CD4-positive, CD25-positive, alpha-beta regulatory T cell (primary cell): ENCODE measurements at regions not wholly inside any gene's neighbourhood (a gene's known extent, or its start where the extent isn't known, plus 50 kb on each side); places are given as distances from the start of the nearest gene placed in this dataset.

Experiments
- ATAC-seq, 2 donors: fragments of 150-1000 bp; cut with Tn5 transposase; one replicate each; pipeline ENCODE4 v1.10.0; 2021; ENCODE audit warnings: low read depth in 2 of 2, moderate number of reproducible peaks in 2 of 2, moderate library complexity in 1 of 2
- DNase-seq, 3 donors: peaks; one replicate each; pipeline versions ENCODE4 v3.0.0 to v3.0.0-alpha.2; 2012 to 2022; ENCODE audit warnings: mixed read lengths in 1 of 3
- H3K27ac ChIP-seq: one replicate; pipeline ENCODE4 v1.7.0; 2013; ENCODE audit warnings: mild to moderate bottlenecking, low read length; ENCODE audit not compliant: insufficient read depth, poor library complexity, severe bottlenecking
- H3K27me3 ChIP-seq: one replicate; pipeline ENCODE4 v1.7.0; 2013; ENCODE audit warnings: low read length; ENCODE audit not compliant: control insufficient read depth, insufficient read depth
- H3K36me3 ChIP-seq: one replicate; pipeline ENCODE4 v1.7.0; 2013; ENCODE audit warnings: mild to moderate bottlenecking, low read length, moderate library complexity; ENCODE audit not compliant: control insufficient read depth, insufficient read depth
- H3K4me1 ChIP-seq: 2 replicates; pipeline ENCODE4 v1.7.0; 2013; ENCODE audit warnings: mild to moderate bottlenecking, low read length; ENCODE audit not compliant: insufficient read depth, control insufficient read depth, poor library complexity, severe bottlenecking
- H3K4me3 ChIP-seq: one replicate; pipeline ENCODE4 v1.7.0; 2013; ENCODE audit warnings: low read depth, mild to moderate bottlenecking, low read length, moderate library complexity
- H3K9me3 ChIP-seq, 2 experiments: 1 replicate in 1 of 2; 2 replicates in 1 of 2; pipeline ENCODE4 v1.7.0; 2013; ENCODE audit warnings: low read length in 2 of 2, mild to moderate bottlenecking in 1 of 2, moderate library complexity in 1 of 2; ENCODE audit not compliant: control insufficient read depth in 2 of 2
- H3K27ac Mint-ChIP-seq, 3 donors: one replicate each; pipeline ENCODE4 v1.8.0; 2020 to 2022; ENCODE audit warnings: mild to moderate bottlenecking in 3 of 3, mixed read lengths in 3 of 3, moderate library complexity in 2 of 3
- H3K27me3 Mint-ChIP-seq: one replicate; pipeline ENCODE4 v1.8.0; 2022; ENCODE audit warnings: mild to moderate bottlenecking, mixed read lengths
- H3K36me3 Mint-ChIP-seq: one replicate; pipeline ENCODE4 v1.8.0; 2020; ENCODE audit warnings: mixed read lengths
- H3K4me1 Mint-ChIP-seq, 4 donors: one replicate each; pipeline ENCODE4 v1.8.0; 2020 to 2022; ENCODE audit warnings: mixed read lengths in 4 of 4, mild to moderate bottlenecking in 1 of 4
- H3K4me3 Mint-ChIP-seq, 4 donors: one replicate each; pipeline ENCODE4 v1.8.0; 2020 to 2022; ENCODE audit warnings: mild to moderate bottlenecking in 4 of 4, mixed read lengths in 4 of 4, moderate library complexity in 3 of 4
- H3K9me3 Mint-ChIP-seq, 7 donors: one replicate each; pipeline ENCODE4 v1.8.0; 2020 to 2022; ENCODE audit warnings: mixed read lengths in 7 of 7, mild to moderate bottlenecking in 3 of 7, moderate library complexity in 2 of 7

- no peaks in the 10 kb centered on the region for H3K36me3 Mint-ChIP-seq
- H3K9me3 Mint-ChIP-seq, result no peaks in the 10 kb centered on the region
- peaks cover 2 to 7% (median 6%) of the 10 kb centered on the region in 4 donors for H3K4me1 Mint-ChIP-seq
- H3K27ac Mint-ChIP-seq, result no peak overlapping the region
- H3K27me3 Mint-ChIP-seq, result peaks cover 12% of the 10 kb centered on the region
- no peak for DNase-seq
- H3K4me3 Mint-ChIP-seq, result no peak overlapping the region
- Histone ChIP-seq H3K27me3 (peaks cover 2% of the 10 kb centered on the region), H3K27ac (no peak overlapping the region), H3K36me3 (no peaks in the 10 kb centered on the region), H3K9me3 (no peaks in the 10 kb centered on the region), H3K4me1 (peaks cover 10% of the 10 kb centered on the region), H3K4me3 (no peak overlapping the region)
- no peak for ATAC-seq
Measured at GRCh38 chr17:28247671-28248555, 71.1 kb upstream of the TMEM97 start.

DNA sequence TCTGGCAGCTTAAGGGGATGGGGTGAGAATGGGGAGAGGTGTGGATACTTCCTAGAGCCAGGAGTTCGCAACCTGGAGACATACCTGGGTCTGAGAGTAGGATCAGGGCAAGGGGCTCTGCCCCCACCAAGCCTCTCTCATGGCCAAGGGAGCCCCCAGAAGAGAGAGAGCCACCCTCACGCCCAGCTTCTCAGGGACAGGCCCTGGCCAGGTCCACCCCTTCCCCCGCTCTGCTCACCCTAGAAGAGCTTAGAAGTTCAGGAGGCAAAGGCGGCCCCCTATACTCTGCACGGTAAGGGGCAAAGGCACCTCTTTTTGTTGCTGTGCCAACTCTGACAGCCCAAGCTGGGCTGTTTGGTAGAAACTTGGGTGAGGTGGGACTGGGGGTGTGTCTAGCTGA, 69.3 kb upstream of the TMEM97 start:
- Histone ChIP-seq H3K9me3 (no peaks in the 10 kb centered on the region), H3K27me3 (peaks cover 2% of the 10 kb centered on the region), H3K36me3 (no peaks in the 10 kb centered on the region), H3K4me3 (no peak overlapping the region), H3K4me1 (peaks cover 10% of the 10 kb centered on the region), H3K27ac (no peak overlapping the region)
- H3K27me3 Mint-ChIP-seq, result peaks cover 20% of the 10 kb centered on the region
- DNase-seq (no peak), ATAC-seq (no peak)
- no peaks in the 10 kb centered on the region for H3K36me3 Mint-ChIP-seq
- no peak overlapping the region for H3K27ac Mint-ChIP-seq
- no peaks in the 10 kb centered on the region for H3K9me3 Mint-ChIP-seq
- H3K4me3 Mint-ChIP-seq, result no peak overlapping the region
- H3K4me1 Mint-ChIP-seq, result peaks cover 2 to 7% (median 6%) of the 10 kb centered on the region in 4 donors

DNA sequence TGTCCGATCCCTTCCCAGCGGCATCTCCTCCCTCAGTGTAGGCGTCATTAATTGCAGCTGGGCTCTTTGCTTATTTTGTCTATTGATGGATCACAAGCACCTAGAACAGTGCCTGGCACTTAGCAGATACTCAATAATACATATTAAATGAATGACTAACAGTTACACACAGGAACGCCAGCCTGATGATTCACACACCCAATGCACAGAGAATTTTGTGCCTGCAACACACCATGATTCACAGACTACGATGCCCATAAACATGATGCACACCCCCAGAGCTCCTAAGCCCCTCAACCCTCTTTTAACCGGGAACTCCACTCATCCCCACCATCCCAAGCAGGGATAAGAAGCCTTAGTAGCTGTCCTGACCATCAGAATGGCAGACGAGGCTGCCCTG, 66.6 kb upstream of the TMEM97 start:
- Mint-ChIP-seq H3K36me3 (no peaks in the 10 kb centered on the region), H3K4me3 (peak overlapping the region in 2 of 4 donors; percentile 16 to 32), H3K27me3 (peaks cover 32% of the 10 kb centered on the region), H3K4me1 (peaks cover 2 to 7% (median 6%) of the 10 kb centered on the region in 4 donors), H3K27ac (no peak overlapping the region), H3K9me3 (no peaks in the 10 kb centered on the region)
- Histone ChIP-seq H3K36me3 (no peaks in the 10 kb centered on the region), H3K9me3 (no peaks in the 10 kb centered on the region), H3K4me3 (no peak overlapping the region), H3K27me3 (peaks cover 2% of the 10 kb centered on the region), H3K4me1 (peaks cover 10% of the 10 kb centered on the region), H3K27ac (no peak overlapping the region)
- DNase-seq, result no peak
- ATAC-seq, result no peak

GRCh38 chr17:28253663-28254062, 65.3 kb upstream of the TMEM97 start:
- peaks cover 2 to 7% (median 6%) of the 10 kb centered on the region in 4 donors for H3K4me1 Mint-ChIP-seq

GRCh38 chr17:28255616-28256015, 63.4 kb upstream of the TMEM97 start:
- Mint-ChIP-seq H3K4me1 (peaks cover 2 to 6% (median 5%) of the 10 kb centered on the region in 4 donors), H3K36me3 (no peaks in the 10 kb centered on the region), H3K9me3 (peaks cover 0 to 7% (median 0%) of the 10 kb centered on the region in 7 donors), H3K27ac (no peak overlapping the region), H3K27me3 (peaks cover 45% of the 10 kb centered on the region), H3K4me3 (no peak overlapping the region)
- Histone ChIP-seq H3K27ac (no peak overlapping the region), H3K27me3 (peaks cover 2% of the 10 kb centered on the region), H3K9me3 (peaks cover 0 to under 1% of the 10 kb centered on the region in 2 experiments), H3K4me1 (peaks cover 10% of the 10 kb centered on the region), H3K36me3 (no peaks in the 10 kb centered on the region), H3K4me3 (no peak overlapping the region)
- ATAC-seq (no peak), DNase-seq (no peak)

More at GRCh38 chr17:28253663-28254062, 65.3 kb upstream of the TMEM97 start:
- Histone ChIP-seq H3K4me1 (peaks cover 10% of the 10 kb centered on the region), H3K36me3 (no peaks in the 10 kb centered on the region), H3K27ac (no peak overlapping the region), H3K9me3 (no peaks in the 10 kb centered on the region), H3K4me3 (no peak overlapping the region), H3K27me3 (peaks cover 2% of the 10 kb centered on the region)
- Mint-ChIP-seq H3K27ac (no peak overlapping the region), H3K27me3 (peaks cover 35% of the 10 kb centered on the region), H3K36me3 (no peaks in the 10 kb centered on the region), H3K9me3 (peaks cover 0 to 2% (median 0%) of the 10 kb centered on the region in 7 donors), H3K4me3 (no peak overlapping the region)
- no peak for ATAC-seq
- no peak for DNase-seq

DNA sequence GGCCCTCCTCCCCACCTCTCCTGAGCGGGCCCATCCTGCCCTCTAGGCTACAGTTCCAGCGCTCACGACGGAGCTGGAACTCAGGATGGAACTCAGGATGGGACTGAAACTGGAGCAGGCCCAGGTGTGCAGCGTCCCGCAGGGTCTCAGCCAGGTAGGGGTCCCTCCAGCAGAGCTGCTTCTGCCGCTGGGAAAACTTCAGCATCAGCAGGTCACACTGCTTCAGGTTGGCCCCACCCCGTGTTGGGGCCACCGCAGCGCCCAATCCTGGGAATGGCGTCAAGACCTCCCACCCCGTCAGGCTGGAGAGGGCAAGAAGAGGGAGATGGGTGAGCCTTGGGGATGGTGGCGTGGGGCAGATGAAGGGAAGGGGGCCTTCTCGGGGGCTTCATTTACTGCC, 62.6 kb upstream of the TMEM97 start:
- H3K27me3 Mint-ChIP-seq, result peaks cover 49% of the 10 kb centered on the region
- H3K36me3 ChIP-seq, result no peaks in the 10 kb centered on the region
- ATAC-seq (no peak), DNase-seq (no peak)
- peaks cover 0 to 7% (median 2%) of the 10 kb centered on the region in 7 donors for H3K9me3 Mint-ChIP-seq
- H3K9me3 ChIP-seq, result peaks cover 5 to 6% of the 10 kb centered on the region in 2 experiments
- H3K36me3 Mint-ChIP-seq, result no peaks in the 10 kb centered on the region
- peaks cover 2 to 5% (median 4%) of the 10 kb centered on the region in 4 donors for H3K4me1 Mint-ChIP-seq
- H3K27ac Mint-ChIP-seq, result no peak overlapping the region
- H3K27me3 ChIP-seq, result peaks cover 2% of the 10 kb centered on the region
- no peak overlapping the region for H3K4me3 Mint-ChIP-seq
- H3K27ac ChIP-seq, result no peak overlapping the region
- H3K4me1 ChIP-seq, result peaks cover 6% of the 10 kb centered on the region
- H3K4me3 ChIP-seq, result no peak overlapping the region

GRCh38 chr17:28256881-28257280, 62.1 kb upstream of the TMEM97 start:
- Mint-ChIP-seq H3K4me3 (no peak overlapping the region), H3K27me3 (peaks cover 44% of the 10 kb centered on the region), H3K27ac (no peak overlapping the region), H3K4me1 (peaks cover 0 to under 1% (median 0%) of the 10 kb centered on the region in 4 donors), H3K9me3 (peaks cover 2 to 12% (median 3%) of the 10 kb centered on the region in 7 donors), H3K36me3 (no peaks in the 10 kb centered on the region)
- no peak for ATAC-seq
- Histone ChIP-seq H3K4me1 (peaks cover under 1% of the 10 kb centered on the region), H3K27me3 (peaks cover 2% of the 10 kb centered on the region), H3K9me3 (peaks cover 6 to 10% of the 10 kb centered on the region in 2 experiments), H3K27ac (no peak overlapping the region), H3K36me3 (no peaks in the 10 kb centered on the region), H3K4me3 (no peak overlapping the region)
- no peak for DNase-seq
